Thoracic aorta (tissue), 2 donors: ENCODE measurements at regions not wholly inside any gene's neighbourhood (a gene's known extent, or its start where the extent isn't known, plus 50 kb on each side); places are given as distances from the start of the nearest gene placed in this dataset.

Experiments used
- ATAC-seq: fragments of 150-250 bp; one replicate; pipeline ENCODE4 v1.8.0; 2017; ENCODE audit warnings: low read depth; ENCODE audit not compliant: insufficient number of reproducible peaks, low FRiP score
- DNase-seq: peaks from one replicate; pipeline ENCODE4 v3.0.0-alpha.2; 2020; ENCODE audit warnings: low spot score
- H3K27ac ChIP-seq, 2 donors: fragments of 200-600 bp; sonication (generic); 1 replicate in 1 of 2; 2 replicates in 1 of 2; pipeline ENCODE4 v1.5.1; 2016; ENCODE audit warnings: mild to moderate bottlenecking in 2 of 2, moderate library complexity in 2 of 2
- H3K27me3 ChIP-seq: fragments of 200-600 bp; sonication (generic); replicated peaks from 2 replicates; pipeline ENCODE4 v1.6.0; 2016; ENCODE audit warnings: mild to moderate bottlenecking; ENCODE audit not compliant: insufficient read depth
- H3K36me3 ChIP-seq: fragments of 200-600 bp; sonication (generic); one replicate; pipeline ENCODE4 v1.5.1; 2016
- H3K4me1 ChIP-seq, 2 donors: fragments of 200-600 bp; sonication (generic); 1 replicate in 1 of 2; 2 replicates in 1 of 2; pipeline versions ENCODE4 v1.5.1 to v1.6.0; 2016; ENCODE audit warnings: low read depth in 2 of 2, mild to moderate bottlenecking in 1 of 2; ENCODE audit not compliant: control insufficient read depth in 1 of 2
- H3K4me3 ChIP-seq: fragments of 200-600 bp; sonication (generic); 2 replicates; pipeline ENCODE4 v1.5.1; 2016; ENCODE audit warnings: mild to moderate bottlenecking
- H3K9me3 ChIP-seq: fragments of 200-600 bp; sonication (generic); 2 replicates; pipeline ENCODE4 v1.5.1; 2016
- TF ChIP-seq, protein P1 (sequence below): fragments of 200-600 bp; sonication (generic); IDR thresholded peaks from one replicate; pipeline ENCODE4 v1.5.1; 2019; ENCODE audit warnings: antibody characterized with exemption

DNA sequence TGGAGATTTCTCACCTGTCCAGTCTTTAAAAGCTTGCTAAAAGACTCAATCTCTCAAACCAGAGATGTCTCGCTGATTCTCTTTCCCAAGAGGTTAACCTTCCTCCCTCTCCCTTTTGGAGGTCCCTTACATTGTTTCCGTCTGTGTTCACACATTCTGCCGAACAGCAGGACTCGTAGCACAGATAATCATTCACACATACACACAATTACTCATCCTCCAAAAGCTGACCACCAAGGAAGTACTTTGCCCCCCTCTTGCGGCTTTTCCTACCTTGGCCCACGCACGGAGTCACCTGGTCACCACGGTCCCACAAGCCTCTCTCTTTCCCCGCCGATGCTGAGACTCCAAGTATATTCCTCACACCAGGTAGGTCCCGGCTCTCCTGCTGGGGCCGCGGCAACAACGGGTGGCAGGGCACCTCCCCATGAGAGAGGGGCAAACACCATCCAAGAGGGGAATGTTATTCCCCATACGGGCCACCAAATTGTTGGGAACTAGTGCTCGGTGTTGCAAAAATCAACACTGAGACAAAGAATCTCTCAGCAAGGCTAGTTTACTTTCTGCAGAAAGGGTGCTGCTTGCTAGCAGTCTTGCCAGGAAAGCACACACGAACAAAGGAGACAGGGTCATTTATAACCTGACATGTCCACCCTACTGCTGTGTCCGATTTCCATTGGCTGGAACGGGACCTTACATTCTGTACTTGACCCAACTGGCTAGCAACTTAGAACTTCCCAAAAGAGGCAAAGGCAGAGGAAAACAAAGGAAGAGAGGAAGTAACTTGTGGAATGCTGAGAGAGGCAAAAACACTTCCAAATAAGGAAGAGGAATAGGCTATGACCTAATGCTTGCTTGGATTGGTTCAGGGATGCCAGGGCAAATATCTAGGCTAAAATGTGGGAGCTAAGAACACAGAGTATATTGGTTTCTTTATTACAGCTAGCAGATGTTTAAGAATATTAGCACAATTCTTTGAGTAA is 102.1 kb upstream of the NECTIN3 start:
- TF ChIP-seq, protein P1, sequence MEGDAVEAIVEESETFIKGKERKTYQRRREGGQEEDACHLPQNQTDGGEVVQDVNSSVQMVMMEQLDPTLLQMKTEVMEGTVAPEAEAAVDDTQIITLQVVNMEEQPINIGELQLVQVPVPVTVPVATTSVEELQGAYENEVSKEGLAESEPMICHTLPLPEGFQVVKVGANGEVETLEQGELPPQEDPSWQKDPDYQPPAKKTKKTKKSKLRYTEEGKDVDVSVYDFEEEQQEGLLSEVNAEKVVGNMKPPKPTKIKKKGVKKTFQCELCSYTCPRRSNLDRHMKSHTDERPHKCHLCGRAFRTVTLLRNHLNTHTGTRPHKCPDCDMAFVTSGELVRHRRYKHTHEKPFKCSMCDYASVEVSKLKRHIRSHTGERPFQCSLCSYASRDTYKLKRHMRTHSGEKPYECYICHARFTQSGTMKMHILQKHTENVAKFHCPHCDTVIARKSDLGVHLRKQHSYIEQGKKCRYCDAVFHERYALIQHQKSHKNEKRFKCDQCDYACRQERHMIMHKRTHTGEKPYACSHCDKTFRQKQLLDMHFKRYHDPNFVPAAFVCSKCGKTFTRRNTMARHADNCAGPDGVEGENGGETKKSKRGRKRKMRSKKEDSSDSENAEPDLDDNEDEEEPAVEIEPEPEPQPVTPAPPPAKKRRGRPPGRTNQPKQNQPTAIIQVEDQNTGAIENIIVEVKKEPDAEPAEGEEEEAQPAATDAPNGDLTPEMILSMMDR, result no peak

DNA sequence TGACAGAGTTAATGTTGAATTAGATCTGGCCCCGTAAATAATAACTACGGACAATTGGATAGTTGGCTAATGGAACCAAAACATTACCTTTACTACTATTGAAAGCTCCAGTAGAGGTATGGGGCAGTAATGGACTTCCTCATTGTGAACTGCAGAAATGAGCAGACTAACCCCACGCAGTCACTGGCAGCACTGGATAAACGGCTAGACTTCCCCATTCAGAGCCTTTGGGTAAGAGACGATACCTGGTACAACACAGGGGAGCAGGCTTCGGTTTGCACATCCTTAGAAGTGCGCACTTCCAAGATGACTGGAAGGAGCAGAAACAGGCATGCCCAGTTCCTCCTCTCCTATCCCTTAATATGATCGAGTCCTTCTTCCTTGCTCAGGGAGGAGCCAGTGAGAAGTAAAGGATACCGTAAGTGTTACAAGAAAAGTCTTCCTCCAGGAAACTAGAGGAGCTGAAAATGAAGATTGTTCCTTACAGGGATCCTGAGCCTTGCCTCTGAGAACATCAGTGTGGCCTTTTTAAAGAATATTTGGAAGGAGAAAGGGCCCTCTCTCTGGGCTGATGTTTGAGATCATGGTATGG is 100.5 kb upstream of the NECTIN3 start:
- no peak for DNase-seq
- ATAC-seq, result no peak
- H3K27me3 ChIP-seq, result no peaks in the 10 kb centered on the region
- no peak overlapping the region for H3K4me3 ChIP-seq
- no peaks in the 10 kb centered on the region for H3K36me3 ChIP-seq
- peaks cover 5 to 9% of the 10 kb centered on the region in 2 donors for H3K4me1 ChIP-seq
- TF ChIP-seq, protein P1, result no peak
- H3K27ac ChIP-seq, result no peak overlapping the region
- H3K9me3 ChIP-seq, result peaks cover 10% of the 10 kb centered on the region

More for the DNA sequence above, 102.1 kb upstream of the NECTIN3 start:
- Histone ChIP-seq H3K27me3 (no peaks in the 10 kb centered on the region), H3K9me3 (peaks cover 15% of the 10 kb centered on the region), H3K36me3 (no peaks in the 10 kb centered on the region), H3K27ac (no peak overlapping the region), H3K4me1 (no peaks in the 10 kb centered on the region), H3K4me3 (no peak overlapping the region)
- no peak for DNase-seq
- ATAC-seq, result no peak

DNA sequence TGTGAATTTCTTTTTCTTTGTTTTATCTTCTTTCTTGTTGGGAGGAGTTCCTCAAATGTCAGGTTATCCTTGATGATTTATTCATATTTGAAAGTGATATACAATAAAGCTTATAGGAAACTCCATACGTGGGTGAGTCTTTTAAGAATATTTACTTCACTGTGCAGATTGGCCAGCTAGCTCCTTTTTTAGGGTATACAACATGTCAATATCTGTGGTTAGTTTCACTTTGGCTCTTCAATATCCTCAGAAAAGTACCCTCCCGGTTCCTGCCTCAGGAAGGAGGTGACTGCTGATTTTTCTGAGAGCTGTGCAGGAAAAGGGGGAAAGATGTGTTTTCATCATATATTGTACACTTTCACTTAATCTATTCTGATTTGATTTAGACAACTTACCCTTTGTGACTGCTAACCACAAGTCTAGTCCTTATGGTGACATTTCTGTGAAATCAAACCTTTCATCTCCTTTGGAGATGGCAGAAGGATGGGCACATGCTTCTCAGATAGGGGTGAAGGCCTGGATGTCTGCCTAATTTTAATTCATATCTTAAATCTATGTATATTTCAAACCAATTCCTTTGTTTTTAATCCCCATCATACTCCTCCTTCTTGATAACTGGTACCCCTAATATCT is 98.2 kb upstream of the NECTIN3 start:
- H3K9me3 ChIP-seq, result peaks cover 10% of the 10 kb centered on the region
- H3K36me3 ChIP-seq, result no peaks in the 10 kb centered on the region
- H3K4me1 ChIP-seq, result peaks cover 5 to 9% of the 10 kb centered on the region in 2 donors
- no peak overlapping the region for H3K4me3 ChIP-seq
- no peaks in the 10 kb centered on the region for H3K27me3 ChIP-seq
- TF ChIP-seq, protein P1, result no peak
- DNase-seq, result no peak
- ATAC-seq, result no peak
- no peak overlapping the region for H3K27ac ChIP-seq

DNA sequence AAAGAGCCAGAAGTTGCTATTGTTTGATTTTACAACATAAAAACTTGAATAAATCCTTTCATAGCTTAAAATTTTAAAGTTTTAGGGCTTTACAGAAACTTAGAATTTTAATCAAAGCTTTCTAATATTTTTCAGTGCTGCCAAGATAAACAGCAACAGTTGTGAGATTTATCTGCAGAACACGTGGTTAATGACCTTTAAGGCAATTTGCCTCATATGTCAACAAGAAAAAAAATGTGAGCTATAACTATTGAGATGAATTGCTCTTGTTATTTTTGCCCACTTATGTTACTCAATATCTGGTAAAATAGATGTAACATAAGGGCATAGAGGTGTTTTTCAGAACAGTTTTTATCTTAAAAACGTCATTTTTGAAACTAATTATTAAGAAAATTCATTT is 96.7 kb upstream of the NECTIN3 start:
- Histone ChIP-seq H3K36me3 (no peaks in the 10 kb centered on the region), H3K9me3 (peaks cover under 1% of the 10 kb centered on the region), H3K4me1 (peaks cover 5 to 9% of the 10 kb centered on the region in 2 donors), H3K27ac (no peak overlapping the region), H3K4me3 (no peak overlapping the region), H3K27me3 (no peaks in the 10 kb centered on the region)
- TF ChIP-seq, protein P1, result no peak
- ATAC-seq, result no peak
- no peak for DNase-seq
